Large intestine (tissue), 3 donors: ENCODE measurements at regions not wholly inside any gene's neighbourhood (a gene's known extent, or its start where the extent isn't known, plus 50 kb on each side); places are given as distances from the start of the nearest gene placed in this dataset.

ENCODE experiments used
- DNase-seq, 2 donors: peaks; one replicate each; pipeline versions ENCODE4 v3.0.0 to v3.0.0-alpha.2; 2013
- H3K27ac ChIP-seq: one replicate; pipeline ENCODE4 v1.5.1; 2013; ENCODE audit warnings: low read length
- H3K27me3 ChIP-seq: 2 replicates; pipeline ENCODE4 v1.6.1; 2013; ENCODE audit warnings: low read length; ENCODE audit not compliant: control insufficient read depth, insufficient read depth
- H3K36me3 ChIP-seq: 2 replicates; pipeline ENCODE4 v1.6.1; 2013; ENCODE audit warnings: low read length; ENCODE audit not compliant: control insufficient read depth, insufficient read depth
- H3K4me1 ChIP-seq: one replicate; pipeline ENCODE4 v1.6.1; 2013; ENCODE audit warnings: low read length; ENCODE audit not compliant: control insufficient read depth, insufficient read depth
- H3K4me3 ChIP-seq: one replicate; pipeline ENCODE4 v1.5.1; 2013; ENCODE audit warnings: low read length
- H3K9me3 ChIP-seq: one replicate; pipeline ENCODE4 v1.6.1; 2013; ENCODE audit warnings: mild to moderate bottlenecking, low read depth, low read length, moderate library complexity; ENCODE audit not compliant: control insufficient read depth
- WGBS: methylation state at CpG from one replicate; pipeline ENCODE4 v1.1.5; 2013; ENCODE audit warnings: low lambda C conversion rate; ENCODE audit not compliant: insufficient coverage; 5-methylcytosine and 5-hydroxymethylcytosine counted together

GRCh38 chr2:62447411-62447810 is 58.6 kb downstream of the TMEM17 start:
- Histone ChIP-seq H3K4me3 (no peak overlapping the region), H3K27me3 (peaks cover 7% of the 10 kb centered on the region), H3K4me1 (peaks cover 3% of the 10 kb centered on the region), H3K27ac (no peak overlapping the region), H3K9me3 (no peaks in the 10 kb centered on the region), H3K36me3 (no peaks in the 10 kb centered on the region)
- no peak for DNase-seq
- no CpG with 5 or more reads among the region's 3 CpGs for WGBS

GRCh38 chr2:62446491-62446890 is 59.5 kb downstream of the TMEM17 start:
- Histone ChIP-seq H3K27me3 (peaks cover 8% of the 10 kb centered on the region), H3K4me3 (no peak overlapping the region), H3K4me1 (peaks cover 3% of the 10 kb centered on the region), H3K9me3 (no peaks in the 10 kb centered on the region), H3K36me3 (no peaks in the 10 kb centered on the region), H3K27ac (no peak overlapping the region)
- DNase-seq = no peak
- no CpG with 5 or more reads among the region's 1 CpG for WGBS

- no peak overlapping the region for H3K27ac ChIP-seq
- H3K4me1 ChIP-seq = no peaks in the 10 kb centered on the region
- H3K27me3 ChIP-seq = peaks cover 8% of the 10 kb centered on the region
- no peaks in the 10 kb centered on the region for H3K9me3 ChIP-seq
- WGBS = no CpG with 5 or more reads among the region's 4 CpGs
- H3K36me3 ChIP-seq = no peaks in the 10 kb centered on the region
- DNase-seq = no peak
- H3K4me3 ChIP-seq = no peak overlapping the region
Observed at GRCh38 chr2:62443886-62444285, 62.1 kb downstream of the TMEM17 start.

- H3K36me3 ChIP-seq = no peaks in the 10 kb centered on the region
- H3K4me3 ChIP-seq = no peak overlapping the region
- 100% methylated on average over 1 of the region's 4 CpGs for WGBS
- no peak for DNase-seq
- no peak overlapping the region for H3K27ac ChIP-seq
- H3K9me3 ChIP-seq = no peaks in the 10 kb centered on the region
- no peaks in the 10 kb centered on the region for H3K4me1 ChIP-seq
- H3K27me3 ChIP-seq = peaks cover 8% of the 10 kb centered on the region
Observed at GRCh38 chr2:62443471-62443870, 62.5 kb downstream of the TMEM17 start.

- no peak for DNase-seq
- WGBS = no CpG with 5 or more reads among the region's 6 CpGs
- H3K4me1 ChIP-seq = no peaks in the 10 kb centered on the region
- H3K9me3 ChIP-seq = no peaks in the 10 kb centered on the region
- no peak overlapping the region for H3K27ac ChIP-seq
- no peak overlapping the region for H3K4me3 ChIP-seq
- H3K36me3 ChIP-seq = no peaks in the 10 kb centered on the region
- H3K27me3 ChIP-seq = peaks cover 8% of the 10 kb centered on the region
Observed at GRCh38 chr2:62441824-62442223, 64.2 kb downstream of the TMEM17 start.

GRCh38 chr2:62441421-62441820 is 64.6 kb downstream of the TMEM17 start:
- WGBS = 80% methylated on average over 1 of the region's 5 CpGs
- Histone ChIP-seq H3K27me3 (peaks cover 8% of the 10 kb centered on the region), H3K4me3 (no peak overlapping the region), H3K36me3 (no peaks in the 10 kb centered on the region), H3K9me3 (no peaks in the 10 kb centered on the region), H3K4me1 (no peaks in the 10 kb centered on the region), H3K27ac (no peak overlapping the region)
- no peak for DNase-seq

- no peaks in the 10 kb centered on the region for H3K9me3 ChIP-seq
- H3K4me1 ChIP-seq = no peaks in the 10 kb centered on the region
- no peak overlapping the region for H3K27ac ChIP-seq
- no peaks in the 10 kb centered on the region for H3K36me3 ChIP-seq
- no peak for DNase-seq
- H3K4me3 ChIP-seq = no peak overlapping the region
- WGBS = 100% methylated on average over 1 of the region's 6 CpGs
- H3K27me3 ChIP-seq = peaks cover 8% of the 10 kb centered on the region
Observed at GRCh38 chr2:62440281-62440946, 65.6 kb downstream of the TMEM17 start.

GRCh38 chr2:62439425-62439824 is 66.6 kb downstream of the TMEM17 start:
- Histone ChIP-seq H3K27ac (no peak overlapping the region), H3K4me1 (no peaks in the 10 kb centered on the region), H3K4me3 (no peak overlapping the region), H3K27me3 (peaks cover 8% of the 10 kb centered on the region), H3K36me3 (no peaks in the 10 kb centered on the region), H3K9me3 (no peaks in the 10 kb centered on the region)
- DNase-seq = no peak
- WGBS = no CpG with 5 or more reads among the region's 3 CpGs

GRCh38 chr2:62437785-62438184 is 68.2 kb downstream of the TMEM17 start:
- H3K27me3 ChIP-seq = peaks cover 2% of the 10 kb centered on the region
- H3K27ac ChIP-seq = no peak overlapping the region
- H3K4me3 ChIP-seq = no peak overlapping the region
- H3K4me1 ChIP-seq = no peaks in the 10 kb centered on the region
- DNase-seq = no peak
- H3K9me3 ChIP-seq = no peaks in the 10 kb centered on the region
- no peaks in the 10 kb centered on the region for H3K36me3 ChIP-seq
- WGBS = 96% methylated on average over 3 of the region's 5 CpGs

GRCh38 chr2:62435720-62436119 is 70.3 kb downstream of the TMEM17 start:
- DNase-seq = no peak

GRCh38 chr2:62432407-62432806 is 73.6 kb downstream of the TMEM17 start:
- no peak for DNase-seq
- Histone ChIP-seq H3K4me3 (no peak overlapping the region), H3K9me3 (no peaks in the 10 kb centered on the region), H3K36me3 (no peaks in the 10 kb centered on the region), H3K27ac (no peak overlapping the region), H3K4me1 (no peaks in the 10 kb centered on the region), H3K27me3 (no peaks in the 10 kb centered on the region)
- no CpG with 5 or more reads among the region's 3 CpGs for WGBS

More at GRCh38 chr2:62435720-62436119, 70.3 kb downstream of the TMEM17 start:
- H3K4me3 ChIP-seq = no peak overlapping the region
- H3K27ac ChIP-seq = no peak overlapping the region
- H3K27me3 ChIP-seq = no peaks in the 10 kb centered on the region
- H3K9me3 ChIP-seq = no peaks in the 10 kb centered on the region
- no CpG with 5 or more reads among the region's 3 CpGs for WGBS
- H3K36me3 ChIP-seq = no peaks in the 10 kb centered on the region
- H3K4me1 ChIP-seq = no peaks in the 10 kb centered on the region
